ENCODE measurements at regions not wholly inside any gene's neighbourhood (a gene's known extent, or its start where the extent isn't known, plus 50 kb on each side); places are given as distances from the start of the nearest gene placed in this dataset.

DNA sequence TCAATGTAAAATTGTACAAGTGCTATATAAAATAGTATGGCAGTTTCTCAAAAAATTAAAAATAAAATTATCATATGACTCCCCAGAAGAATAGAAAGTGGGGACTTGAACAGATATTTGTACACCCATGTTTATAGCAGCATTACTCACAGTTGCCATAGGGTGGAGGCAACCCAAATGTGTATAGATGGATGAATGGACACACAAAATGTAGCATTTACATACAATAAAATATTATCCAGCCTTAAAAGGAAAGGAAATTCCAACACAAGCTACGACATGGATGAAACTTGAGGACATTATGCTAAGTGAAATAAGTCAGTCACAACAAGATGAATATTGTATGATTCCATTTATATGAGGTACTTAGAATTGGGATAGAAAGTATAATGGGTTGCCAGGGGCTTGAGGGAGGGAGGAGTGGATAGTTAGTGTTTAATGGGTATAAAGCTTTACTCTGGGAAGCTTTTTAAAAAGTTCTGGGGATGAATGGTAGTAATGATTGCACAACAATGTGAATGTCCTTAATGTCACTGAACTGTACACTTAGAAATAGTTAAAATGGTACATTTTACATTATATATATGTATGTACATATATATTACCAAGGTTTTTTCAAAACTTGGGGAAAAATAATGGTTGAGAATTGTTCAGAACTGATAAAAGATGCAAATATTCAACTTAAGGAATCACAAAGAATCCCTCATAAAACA is 53.0 kb upstream of the ADORA3 start:
- no peak overlapping the region for H3K4me3 ChIP-seq (ENCODE audit: low read depth, low read length)
- DNase-seq (ENCODE audit: low read depth) = no peak
- TF ChIP-seq, protein P1, sequence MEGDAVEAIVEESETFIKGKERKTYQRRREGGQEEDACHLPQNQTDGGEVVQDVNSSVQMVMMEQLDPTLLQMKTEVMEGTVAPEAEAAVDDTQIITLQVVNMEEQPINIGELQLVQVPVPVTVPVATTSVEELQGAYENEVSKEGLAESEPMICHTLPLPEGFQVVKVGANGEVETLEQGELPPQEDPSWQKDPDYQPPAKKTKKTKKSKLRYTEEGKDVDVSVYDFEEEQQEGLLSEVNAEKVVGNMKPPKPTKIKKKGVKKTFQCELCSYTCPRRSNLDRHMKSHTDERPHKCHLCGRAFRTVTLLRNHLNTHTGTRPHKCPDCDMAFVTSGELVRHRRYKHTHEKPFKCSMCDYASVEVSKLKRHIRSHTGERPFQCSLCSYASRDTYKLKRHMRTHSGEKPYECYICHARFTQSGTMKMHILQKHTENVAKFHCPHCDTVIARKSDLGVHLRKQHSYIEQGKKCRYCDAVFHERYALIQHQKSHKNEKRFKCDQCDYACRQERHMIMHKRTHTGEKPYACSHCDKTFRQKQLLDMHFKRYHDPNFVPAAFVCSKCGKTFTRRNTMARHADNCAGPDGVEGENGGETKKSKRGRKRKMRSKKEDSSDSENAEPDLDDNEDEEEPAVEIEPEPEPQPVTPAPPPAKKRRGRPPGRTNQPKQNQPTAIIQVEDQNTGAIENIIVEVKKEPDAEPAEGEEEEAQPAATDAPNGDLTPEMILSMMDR (conservative IDR thresholded peaks at IDR 0.05; ENCODE audit: low read depth, low read length) = no peak

DNA sequence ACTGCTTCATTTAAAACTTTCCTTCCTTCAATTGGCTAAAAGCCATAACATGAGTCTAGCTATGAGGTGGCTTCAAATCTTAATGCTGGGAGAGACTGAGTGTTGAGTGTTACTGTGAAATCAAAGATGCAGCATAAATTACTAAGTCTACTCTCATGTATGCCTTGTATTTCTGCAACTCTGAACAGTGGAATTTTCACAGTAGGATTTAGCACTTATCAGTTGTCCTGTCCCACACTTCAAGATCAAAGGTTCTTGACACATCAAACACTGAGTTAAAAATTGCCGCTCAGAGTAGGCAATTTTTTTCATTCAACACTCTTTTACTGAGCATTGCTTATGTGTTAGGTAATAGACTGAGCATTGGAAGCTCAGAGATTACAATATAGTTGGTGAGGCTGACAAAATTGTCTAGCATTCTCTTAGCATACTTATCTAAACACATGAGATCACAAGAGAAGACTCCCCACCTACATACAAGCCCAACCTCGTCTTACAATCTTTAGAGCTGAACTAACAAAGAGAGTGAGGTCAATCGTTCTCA is 56.4 kb upstream of the ADORA3 start:
- no peak overlapping the region for H3K4me3 ChIP-seq (ENCODE audit: low read depth, low read length)
- TF ChIP-seq, protein P1 (conservative IDR thresholded peaks at IDR 0.05; ENCODE audit: low read depth, low read length) = no peak
- DNase-seq (ENCODE audit: low read depth) = peak; percentile 79

DNA sequence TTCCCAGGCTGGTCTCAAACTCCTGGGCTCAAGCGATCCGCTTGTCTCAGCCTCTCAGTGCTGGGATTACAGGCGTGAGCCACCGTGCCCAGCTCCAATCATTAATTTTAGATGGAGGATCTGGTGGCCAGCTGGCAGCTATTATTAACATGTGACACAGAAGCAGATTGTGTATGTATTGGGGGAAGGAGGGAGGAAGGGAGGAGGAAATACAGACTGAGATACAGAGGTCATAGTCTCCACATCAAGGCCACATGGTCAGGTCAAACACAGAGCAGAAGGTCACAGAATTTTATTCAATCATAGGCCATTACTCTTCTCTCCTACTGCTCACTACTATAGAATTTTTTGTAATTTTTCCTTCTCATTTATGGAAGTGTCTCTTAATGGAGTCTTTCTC is 57.9 kb upstream of the ADORA3 start:
- H3K4me3 ChIP-seq (ENCODE audit: low read depth, low read length) = no peak overlapping the region
- DNase-seq (ENCODE audit: low read depth) = no peak
- TF ChIP-seq, protein P1 (conservative IDR thresholded peaks at IDR 0.05; ENCODE audit: low read depth, low read length) = no peak

DNA sequence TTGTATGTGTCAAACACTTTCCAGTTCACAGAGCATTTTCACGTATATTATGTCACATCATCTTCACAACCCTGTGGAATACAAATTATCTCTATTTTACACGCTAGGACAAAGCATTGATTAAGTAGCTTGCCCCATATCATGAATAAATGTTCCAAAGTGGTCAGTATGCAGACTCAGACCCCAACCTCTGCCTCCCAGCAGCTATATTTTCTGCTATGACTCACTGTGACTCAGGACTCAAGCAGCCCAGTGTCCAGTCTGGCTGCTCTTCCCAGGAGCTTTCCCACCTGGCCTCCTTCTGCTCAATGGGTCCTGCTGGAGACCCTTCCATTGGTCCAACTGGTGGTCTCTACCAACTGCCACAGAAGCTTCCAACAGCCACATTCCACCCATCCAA is 56.0 kb upstream of the RAP1A start:
- peak; percentile 80 for DNase-seq (ENCODE audit: low read depth)
- H3K4me3 ChIP-seq (ENCODE audit: low read depth, low read length) = no peak overlapping the region
- TF ChIP-seq, protein P1 (conservative IDR thresholded peaks at IDR 0.05; ENCODE audit: low read depth, low read length) = no peak

DNA sequence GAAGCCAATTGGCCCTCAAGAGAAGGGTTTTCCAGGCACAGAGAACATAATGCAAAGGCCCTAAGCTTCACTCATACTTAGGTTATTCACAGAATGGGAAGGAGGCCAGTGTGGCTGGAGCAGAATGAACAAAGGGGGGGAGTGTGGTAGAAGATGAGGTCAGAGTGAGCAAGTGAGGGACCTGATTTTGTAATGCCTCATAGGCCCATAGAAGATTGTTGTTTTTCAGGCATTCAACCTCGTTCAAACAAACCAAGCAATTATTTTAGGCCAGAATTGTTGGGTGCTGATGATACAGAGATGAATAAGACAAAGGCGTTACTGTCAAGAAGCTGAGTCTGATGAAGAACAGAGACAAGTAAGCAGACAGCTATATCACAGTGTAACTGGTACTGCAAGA is 54.5 kb upstream of the RAP1A start:
- H3K4me3 ChIP-seq (ENCODE audit: low read depth, low read length) = no peak overlapping the region
- TF ChIP-seq, protein P1 (conservative IDR thresholded peaks at IDR 0.05; ENCODE audit: low read depth, low read length) = no peak
- peak; percentile 85 for DNase-seq (ENCODE audit: low read depth)

DNA sequence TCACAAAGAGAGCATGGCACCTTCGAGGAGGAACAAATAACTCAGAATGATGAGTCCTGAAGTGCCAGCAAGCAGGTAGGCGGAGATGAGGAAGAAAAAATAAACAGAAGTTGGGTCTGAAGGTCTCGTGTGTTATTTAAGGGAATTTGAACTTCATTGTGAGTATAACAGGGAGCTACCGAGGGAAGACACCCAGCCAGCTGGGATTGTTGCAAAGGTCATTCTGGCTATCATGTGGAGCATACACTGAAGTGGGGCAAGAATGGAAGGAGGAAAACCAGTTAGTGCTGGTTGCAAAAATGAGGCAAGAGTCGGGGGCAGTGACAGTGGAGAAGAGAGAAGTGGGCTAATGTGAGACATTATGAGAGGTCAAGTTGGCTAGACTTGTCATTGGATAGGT is 53.6 kb upstream of the RAP1A start:
- no peak overlapping the region for H3K4me3 ChIP-seq (ENCODE audit: low read depth, low read length)
- DNase-seq (ENCODE audit: low read depth) = no peak
- TF ChIP-seq, protein P1 (conservative IDR thresholded peaks at IDR 0.05; ENCODE audit: low read depth, low read length) = no peak

DNA sequence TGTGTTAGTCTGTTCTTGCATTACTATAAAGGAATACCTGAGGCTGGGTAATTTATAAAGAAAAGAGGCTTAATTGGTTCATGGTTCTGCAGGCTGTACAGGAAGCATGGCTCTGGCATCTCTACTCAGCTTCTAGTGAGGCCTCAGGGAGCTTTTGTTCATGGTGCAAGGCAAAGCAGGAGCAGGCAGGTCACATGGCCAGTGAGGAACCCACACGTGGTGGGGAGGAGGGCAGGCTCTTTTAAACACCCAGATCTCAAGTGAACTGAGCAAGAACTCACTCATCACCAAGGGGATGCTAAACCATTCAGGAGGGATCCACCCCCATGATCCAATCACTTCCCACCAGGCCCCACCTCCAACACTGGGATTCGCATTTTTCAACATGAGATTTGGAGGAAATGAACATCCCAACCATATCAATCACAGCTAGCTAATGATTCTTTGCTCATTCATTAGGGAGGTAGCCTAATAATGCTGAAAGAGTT is 51.4 kb upstream of the RAP1A start:
- no peak overlapping the region for H3K4me3 ChIP-seq (ENCODE audit: low read depth, low read length)
- TF ChIP-seq, protein P1 (conservative IDR thresholded peaks at IDR 0.05; ENCODE audit: low read depth, low read length) = no peak
- DNase-seq (ENCODE audit: low read depth) = no peak
